HepG2 (cell line): ENCODE measurements at regions not wholly inside any gene's neighbourhood (a gene's known extent, or its start where the extent isn't known, plus 50 kb on each side); places are given as distances from the start of the nearest gene placed in this dataset.

Source experiments
- ATAC-seq: fragments of 200-7000 bp; cut with Tn5 transposase; 3 replicates; pipeline ENCODE4 v1.9.1; 2020; ENCODE audit warnings: mild to moderate bottlenecking, moderate library complexity
- BruUV-seq: library from RNA; stranded (reverse); fragments of 400-500 nt; replicated peaks from 2 replicates; lab custom pipeline; 2021; lab: Mats Ljungman, UMichigan
- CTCF ChIA-PET: fragments of 300-600 bp; formaldehyde crosslinking; extraction: SDS; loops from one replicate; lab custom pipeline; 2021; ENCODE audit warnings: low total read pairs, inconsistent platforms, low intra/inter-chr PET ratio; lab: Yijun Ruan, JAX
- POLR2A ChIA-PET: fragments of 350-600 bp; sonication (Branson Sonifier 250); formaldehyde crosslinking; loops from one replicate; lab custom pipeline; 2020; ENCODE audit warnings: antibody characterized with exemption, inconsistent platforms; lab: Yijun Ruan, JAX
- DNase-seq: peaks from one replicate; pipeline ENCODE4 v3.0.0-alpha.2; 2015; ENCODE audit warnings: low spot score
- FAIRE-seq: peaks from 3 replicates; lab custom pipeline; 2011; peaks lifted over from hg19 to GRCh38; lab: Jason Lieb, UNC
- H2AFZ ChIP-seq: one replicate; pipeline ENCODE4 v1.6.1; 2011; ENCODE audit warnings: low read length, inconsistent platforms
- H3K27ac ChIP-seq: fragments of 300-600 bp; 3 replicates; pipeline ENCODE4 v1.8.0; 2011; ENCODE audit warnings: mixed run types, mild to moderate bottlenecking, mixed read lengths, low read length, inconsistent platforms; ENCODE audit not compliant: insufficient read depth; ENCODE audit errors: extremely low read length
- H3K27me3 ChIP-seq, 2 experiments: fragments of 200-600 bp in 1 of 2; 2 replicates in 1 of 2; 3 replicates in 1 of 2; pipeline versions ENCODE4 v1.6.0 to v1.8.0; 2011; ENCODE audit warnings: low read length in 2 of 2, mild to moderate bottlenecking in 2 of 2, moderate library complexity in 2 of 2, inconsistent platforms in 1 of 2; ENCODE audit not compliant: insufficient read depth in 2 of 2, control insufficient read depth in 1 of 2
- H3K36me3 ChIP-seq, 2 experiments: fragments of 200-600 bp in 1 of 2; replicated peaks in 1 of 2; 2 replicates in 1 of 2; 3 replicates in 1 of 2; pipeline versions ENCODE4 v1.5.1 to v1.8.0; 2011; ENCODE audit warnings: low read length in 2 of 2, inconsistent platforms in 1 of 2; ENCODE audit not compliant: insufficient read depth in 2 of 2, control insufficient read depth in 1 of 2
- H3K4me1 ChIP-seq: 2 replicates; pipeline ENCODE4 v1.5.1; 2012; ENCODE audit warnings: low read length, inconsistent platforms; ENCODE audit not compliant: insufficient read depth
- H3K4me2 ChIP-seq: 2 replicates; pipeline ENCODE4 v1.6.0; 2011; ENCODE audit warnings: low read depth, low read length, inconsistent platforms
- H3K4me3 ChIP-seq, 3 experiments: fragments of 200-600 bp in 1 of 3; sonication (generic), shearing (Covaris generic) in 1 of 3; replicated peaks in 1 of 3; 2 replicates each; pipeline ENCODE4 v1.5.1; 2011 to 2016; ENCODE audit warnings: low read length in 3 of 3, inconsistent platforms in 2 of 3, low read depth in 2 of 3, mild to moderate bottlenecking in 2 of 3, control low read depth in 1 of 3, mixed read lengths in 1 of 3; ENCODE audit not compliant: insufficient read depth in 1 of 3
- H3K79me2 ChIP-seq: one replicate; pipeline ENCODE4 v1.6.1; 2011; ENCODE audit warnings: low read length, inconsistent platforms; ENCODE audit not compliant: insufficient read depth
- H3K9ac ChIP-seq: 2 replicates; pipeline ENCODE4 v1.6.0; 2011; ENCODE audit warnings: mild to moderate bottlenecking, low read depth, low read length, inconsistent platforms; ENCODE audit not compliant: insufficient read depth
- H3K9me3 ChIP-seq: 2 replicates; pipeline ENCODE4 v1.5.1; 2012; ENCODE audit warnings: mild to moderate bottlenecking, low read length
- H4K20me1 ChIP-seq: 2 replicates; pipeline ENCODE4 v1.6.0; 2011; ENCODE audit warnings: inconsistent platforms, mild to moderate bottlenecking, low read length, moderate library complexity; ENCODE audit not compliant: insufficient read depth
- AHR ChIP-seq: IDR thresholded peaks from 2 replicates; pipeline ENCODE4 v1.6.1; 2018; ENCODE audit warnings: missing genetic modification reagents, missing compliant biosample characterization
- CENPT ChIP-seq: sonication (generic); formaldehyde crosslinking; IDR thresholded peaks from 2 replicates; pipeline ENCODE4 v1.8.0; 2022; ENCODE audit warnings: low read depth, mild to moderate bottlenecking, moderate library complexity, missing genetic modification reagents
- E2F2 ChIP-seq: sonication (generic); formaldehyde crosslinking; IDR thresholded peaks from 2 replicates; pipeline ENCODE4 v1.4.0; 2020; ENCODE audit warnings: missing genetic modification reagents, borderline replicate concordance
- HOXA5 ChIP-seq: sonication (generic); formaldehyde crosslinking; IDR thresholded peaks from 2 replicates; pipeline ENCODE4 v1.4.0; 2020; ENCODE audit warnings: missing genetic modification reagents
- MAFF ChIP-seq: IDR thresholded peaks from 2 replicates; pipeline ENCODE4 v1.6.1; 2011; ENCODE audit warnings: low read depth, low read length, improper control_type of control experiment
- POLR2G ChIP-seq: fragments of 200-400 bp; formaldehyde crosslinking; IDR thresholded peaks from 2 replicates; pipeline ENCODE4 v1.6.1; 2018; ENCODE audit warnings: mild to moderate bottlenecking, low read depth, low read length, moderate library complexity
- RBM39 ChIP-seq: fragments of 200-400 bp; formaldehyde crosslinking; IDR thresholded peaks from one replicate; pipeline ENCODE4 v1.6.1; 2018; ENCODE audit warnings: antibody characterized with exemption, mild to moderate bottlenecking, low read depth, low read length; ENCODE audit not compliant: poor library complexity, severe bottlenecking
- RFX5 ChIP-seq: IDR thresholded peaks from 2 replicates; pipeline ENCODE4 v1.6.1; 2011; ENCODE audit warnings: low read depth, low read length, improper control_type of control experiment
- RFXAP ChIP-seq: sonication (generic); formaldehyde crosslinking; IDR thresholded peaks from 2 replicates; pipeline ENCODE4 v1.4.0; 2020; ENCODE audit warnings: missing genetic modification reagents, borderline replicate concordance
- SETDB1 ChIP-seq: sonication (generic); formaldehyde crosslinking; IDR thresholded peaks from 2 replicates; pipeline ENCODE4 v1.5.1; 2020; ENCODE audit warnings: missing genetic modification reagents, mild to moderate bottlenecking, borderline replicate concordance
- SIN3A ChIP-seq: IDR thresholded peaks from 2 replicates; pipeline ENCODE4 v1.6.1; 2011; ENCODE audit warnings: low read depth, mild to moderate bottlenecking, control low read depth, low read length, borderline replicate concordance
- ZBTB20 ChIP-seq: sonication (generic); formaldehyde crosslinking; IDR thresholded peaks from 2 replicates; pipeline ENCODE4 v1.8.1; 2023; ENCODE audit warnings: missing genetic modification reagents, low read depth, mild to moderate bottlenecking, borderline replicate concordance
- ZFP1 ChIP-seq: IDR thresholded peaks from 2 replicates; pipeline ENCODE4 v1.6.1; 2016
- ZMYM4 ChIP-seq: sonication (generic); formaldehyde crosslinking; IDR thresholded peaks from 2 replicates; pipeline ENCODE4 v1.8.1; 2023; ENCODE audit warnings: mild to moderate bottlenecking, missing genetic modification reagents
- ZNF616 ChIP-seq: sonication (generic); formaldehyde crosslinking; IDR thresholded peaks from 2 replicates; pipeline ENCODE4 v1.5.0; 2020; ENCODE audit warnings: low read depth, mild to moderate bottlenecking, missing genetic modification reagents
- ZSCAN31 ChIP-seq: sonication (generic); formaldehyde crosslinking; IDR thresholded peaks from 2 replicates; pipeline ENCODE4 v1.5.0; 2020; ENCODE audit warnings: low read depth, mild to moderate bottlenecking, missing genetic modification reagents
- WGBS: methylation state at CpG from one replicate; pipeline ENCODE4 v1.1.6; 2017; ENCODE audit warnings: low lambda C conversion rate; 5-methylcytosine and 5-hydroxymethylcytosine counted together
- in situ Hi-C: cut with HindIII; loops from 2 replicates; pipeline ENCODE4 v1.10.0; 2017; ENCODE audit warnings: low pct_unique_long_range_greater_than_20kb; ENCODE audit not compliant: extremely low pct_ligation_motif_present
- intact Hi-C: fragments of 100-400 bp; cut with micrococcal nuclease; formaldehyde crosslinking; loops from one replicate; pipeline ENCODE4 v1.10.0; 2022; ENCODE audit not compliant: unreplicated experiment
- TF ChIP-seq, protein P1 (sequence below), 2 experiments: sonication (generic) in 1 of 2; formaldehyde crosslinking in 1 of 2; IDR thresholded peaks; 2 replicates each; pipeline versions ENCODE4 v1.6.1 to v1.9.0; 2014 to 2022; ENCODE audit warnings: antibody characterized with exemption in 1 of 2, borderline replicate concordance in 1 of 2, inconsistent platforms in 1 of 2, low read depth in 1 of 2, missing genetic modification reagents in 1 of 2

- H3K4me1 ChIP-seq = no peaks in the 10 kb centered on the region
- H3K9me3 ChIP-seq = no peaks in the 10 kb centered on the region
- ATAC-seq = no peak
- no peaks in the 10 kb centered on the region for H3K36me3 ChIP-seq
- DNase-seq = no peak
- H3K27ac ChIP-seq = no peak overlapping the region
- no peak overlapping the region for H3K9ac ChIP-seq
- no peak overlapping the region for H2AFZ ChIP-seq
- no peaks in the 10 kb centered on the region for H4K20me1 ChIP-seq
- in situ Hi-C loops = no loop called here
- no peak overlapping the region for H3K4me3 ChIP-seq
- no peaks in the 10 kb centered on the region; a peak in 1 of 5 replicates for H3K27me3 ChIP-seq
- intact Hi-C loops = loop anchor here (10.0 kb wide), 1 partner anchor 739 kb away; no protein-coding TSS in a partner anchor
- WGBS = 0% methylated on average over 1 of the region's 1 CpG
- no peak for FAIRE-seq
- CTCF ChIA-PET = no interaction called here
- H3K4me2 ChIP-seq = no peak overlapping the region
- no TSS peak for BruUV-seq
- POLR2A ChIA-PET = no interaction called here
- no peaks in the 10 kb centered on the region for H3K79me2 ChIP-seq
- TF ChIP-seq ZNF616 (no peak), MAFF (no peak), RFXAP (CRISPR knock-in tag) (no peak), RBM39 (no peak), POLR2G (no peak), ZMYM4 (CRISPR knock-in tag) (no peak), ZFP1 (CRISPR knock-in tag) (no peak), SIN3A (no peak), ZBTB20 (no peak), SETDB1 (CRISPR knock-in tag) (no peak), HOXA5 (CRISPR knock-in tag) (no peak), E2F2 (CRISPR knock-in tag) (no peak), ZSCAN31 (CRISPR knock-in tag) (no peak), RFX5 (no peak), AHR (CRISPR knock-in tag) (no peak), CENPT (CRISPR knock-in tag) (no peak)
- TF ChIP-seq, protein P1, sequence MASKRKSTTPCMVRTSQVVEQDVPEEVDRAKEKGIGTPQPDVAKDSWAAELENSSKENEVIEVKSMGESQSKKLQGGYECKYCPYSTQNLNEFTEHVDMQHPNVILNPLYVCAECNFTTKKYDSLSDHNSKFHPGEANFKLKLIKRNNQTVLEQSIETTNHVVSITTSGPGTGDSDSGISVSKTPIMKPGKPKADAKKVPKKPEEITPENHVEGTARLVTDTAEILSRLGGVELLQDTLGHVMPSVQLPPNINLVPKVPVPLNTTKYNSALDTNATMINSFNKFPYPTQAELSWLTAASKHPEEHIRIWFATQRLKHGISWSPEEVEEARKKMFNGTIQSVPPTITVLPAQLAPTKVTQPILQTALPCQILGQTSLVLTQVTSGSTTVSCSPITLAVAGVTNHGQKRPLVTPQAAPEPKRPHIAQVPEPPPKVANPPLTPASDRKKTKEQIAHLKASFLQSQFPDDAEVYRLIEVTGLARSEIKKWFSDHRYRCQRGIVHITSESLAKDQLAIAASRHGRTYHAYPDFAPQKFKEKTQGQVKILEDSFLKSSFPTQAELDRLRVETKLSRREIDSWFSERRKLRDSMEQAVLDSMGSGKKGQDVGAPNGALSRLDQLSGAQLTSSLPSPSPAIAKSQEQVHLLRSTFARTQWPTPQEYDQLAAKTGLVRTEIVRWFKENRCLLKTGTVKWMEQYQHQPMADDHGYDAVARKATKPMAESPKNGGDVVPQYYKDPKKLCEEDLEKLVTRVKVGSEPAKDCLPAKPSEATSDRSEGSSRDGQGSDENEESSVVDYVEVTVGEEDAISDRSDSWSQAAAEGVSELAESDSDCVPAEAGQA (IDR thresholded peaks at IDR 0.05; ENCODE audit: low read depth) = no peak
- TF ChIP-seq, protein P1 (CRISPR knock-in tag; IDR thresholded peaks at IDR 0.05; ENCODE audit: borderline replicate concordance) = no peak
These were observed 299.9 kb downstream of the UACA start for GRCh38 chr15:70463453-70463834.
